Panc1 (cell line): ENCODE measurements at regions not wholly inside any gene's neighbourhood (a gene's known extent, or its start where the extent isn't known, plus 50 kb on each side); places are given as distances from the start of the nearest gene placed in this dataset.

Source experiments
- ATAC-seq: fragments of 200-7000 bp; cut with Tn5 transposase; 2 replicates; pipeline ENCODE4 v1.9.1; 2020; ENCODE audit warnings: mild to moderate bottlenecking, moderate library complexity
- BruUV-seq: library from RNA; stranded (reverse); fragments of 400-500 nt; replicated peaks from 2 replicates; lab custom pipeline; 2021; lab: Mats Ljungman, UMichigan
- CTCF ChIA-PET: fragments of 300-600 bp; sonication (Branson Sonifier 250); formaldehyde crosslinking; loops from one replicate; lab custom pipeline; 2022; ENCODE audit warnings: antibody characterized with exemption; lab: Charles Lee
- POLR2A ChIA-PET: fragments of 300-600 bp; sonication (Branson Sonifier 250); formaldehyde crosslinking; loops from one replicate; lab custom pipeline; 2022; ENCODE audit warnings: antibody characterized with exemption; lab: Charles Lee
- DNase-seq: peaks from one replicate; pipeline ENCODE4 v3.0.0-alpha.2; 2010; ENCODE audit warnings: low read depth, low spot score
- H3K27ac ChIP-seq: 2 replicates; pipeline ENCODE4 v1.5.1; 2011; ENCODE audit warnings: mild to moderate bottlenecking, low read length, inconsistent platforms
- H3K27me3 ChIP-seq: fragments of 200-500 bp; sonication (Bioruptor generic); 2 replicates; pipeline ENCODE4 v1.6.0; 2014; ENCODE audit warnings: low read length, inconsistent platforms; ENCODE audit not compliant: control insufficient read depth, insufficient read depth
- H3K36me3 ChIP-seq: fragments of 200-500 bp; sonication (Bioruptor generic); 2 replicates; pipeline ENCODE4 v1.5.1; 2014; ENCODE audit warnings: inconsistent platforms, mild to moderate bottlenecking, low read length, moderate library complexity; ENCODE audit not compliant: control insufficient read depth, insufficient read depth
- H3K4me1 ChIP-seq: 2 replicates; pipeline ENCODE4 v1.5.1; 2011; ENCODE audit warnings: inconsistent platforms, mild to moderate bottlenecking, low read length, moderate library complexity; ENCODE audit not compliant: control insufficient read depth, insufficient read depth
- H3K4me3 ChIP-seq, 2 experiments: 2 replicates each; pipeline ENCODE4 v1.5.1; 2011 to 2012; ENCODE audit warnings: low read depth in 2 of 2, low read length in 2 of 2, mild to moderate bottlenecking in 2 of 2, inconsistent platforms in 1 of 2, moderate library complexity in 1 of 2
- H3K9me3 ChIP-seq: fragments of 200-500 bp; sonication (Bioruptor generic); 2 replicates; pipeline ENCODE4 v1.5.1; 2014; ENCODE audit warnings: low read depth, mild to moderate bottlenecking, inconsistent platforms, low read length, moderate library complexity; ENCODE audit not compliant: control insufficient read depth, insufficient read depth
- POLR2AphosphoS5 ChIP-seq: IDR thresholded peaks from 2 replicates; pipeline ENCODE4 v1.6.1; 2012; ENCODE audit warnings: mild to moderate bottlenecking, low read depth, low read length, moderate library complexity
- SIN3A ChIP-seq: IDR thresholded peaks from 2 replicates; pipeline ENCODE4 v1.6.1; 2012; ENCODE audit warnings: low read depth, mild to moderate bottlenecking, low read length, moderate library complexity, borderline replicate concordance; ENCODE audit not compliant: insufficient read depth
- TCF7L2 ChIP-seq: IDR thresholded peaks from 2 replicates; pipeline ENCODE4 v1.6.1; 2011; ENCODE audit warnings: mild to moderate bottlenecking, low read depth, low read length, inconsistent platforms
- in situ Hi-C: cut with HindIII; loops from 2 replicates; pipeline ENCODE4 v1.10.0; 2016; ENCODE audit warnings: low sequenced_read_pairs, low pct_unique_long_range_greater_than_20kb
- intact Hi-C: fragments of 100-400 bp; cut with micrococcal nuclease; formaldehyde crosslinking; loops from one replicate; pipeline ENCODE4 v1.10.0; 2022; ENCODE audit not compliant: unreplicated experiment
- TF ChIP-seq, protein P1 (sequence below), 2 experiments: IDR thresholded peaks; 2 replicates each; pipeline ENCODE4 v1.6.1; 2011 to 2012; ENCODE audit warnings: low read depth in 2 of 2, control low read depth in 1 of 2, low read length in 1 of 2, mild to moderate bottlenecking in 1 of 2, moderate library complexity in 1 of 2; ENCODE audit not compliant: insufficient read depth in 1 of 2
- TF ChIP-seq, protein P2 (sequence below): fragments of 450-650 bp; IDR thresholded peaks from 2 replicates; pipeline ENCODE4 v1.5.1; 2017; ENCODE audit warnings: mild to moderate bottlenecking

GRCh38 chr1:217274927-217275654 is 355.8 kb downstream of the GPATCH2 start:
- Histone ChIP-seq H3K4me1 (no peaks in the 10 kb centered on the region), H3K9me3 (no peaks in the 10 kb centered on the region), H3K27me3 (no peaks in the 10 kb centered on the region), H3K36me3 (no peaks in the 10 kb centered on the region), H3K27ac (no peak overlapping the region), H3K4me3 (no peak overlapping the region)
- intact Hi-C loops (no loop called here), in situ Hi-C loops (no loop called here)
- DNase-seq, result no peak
- TF ChIP-seq POLR2AphosphoS5, result no peak
- TF ChIP-seq, protein P1, sequence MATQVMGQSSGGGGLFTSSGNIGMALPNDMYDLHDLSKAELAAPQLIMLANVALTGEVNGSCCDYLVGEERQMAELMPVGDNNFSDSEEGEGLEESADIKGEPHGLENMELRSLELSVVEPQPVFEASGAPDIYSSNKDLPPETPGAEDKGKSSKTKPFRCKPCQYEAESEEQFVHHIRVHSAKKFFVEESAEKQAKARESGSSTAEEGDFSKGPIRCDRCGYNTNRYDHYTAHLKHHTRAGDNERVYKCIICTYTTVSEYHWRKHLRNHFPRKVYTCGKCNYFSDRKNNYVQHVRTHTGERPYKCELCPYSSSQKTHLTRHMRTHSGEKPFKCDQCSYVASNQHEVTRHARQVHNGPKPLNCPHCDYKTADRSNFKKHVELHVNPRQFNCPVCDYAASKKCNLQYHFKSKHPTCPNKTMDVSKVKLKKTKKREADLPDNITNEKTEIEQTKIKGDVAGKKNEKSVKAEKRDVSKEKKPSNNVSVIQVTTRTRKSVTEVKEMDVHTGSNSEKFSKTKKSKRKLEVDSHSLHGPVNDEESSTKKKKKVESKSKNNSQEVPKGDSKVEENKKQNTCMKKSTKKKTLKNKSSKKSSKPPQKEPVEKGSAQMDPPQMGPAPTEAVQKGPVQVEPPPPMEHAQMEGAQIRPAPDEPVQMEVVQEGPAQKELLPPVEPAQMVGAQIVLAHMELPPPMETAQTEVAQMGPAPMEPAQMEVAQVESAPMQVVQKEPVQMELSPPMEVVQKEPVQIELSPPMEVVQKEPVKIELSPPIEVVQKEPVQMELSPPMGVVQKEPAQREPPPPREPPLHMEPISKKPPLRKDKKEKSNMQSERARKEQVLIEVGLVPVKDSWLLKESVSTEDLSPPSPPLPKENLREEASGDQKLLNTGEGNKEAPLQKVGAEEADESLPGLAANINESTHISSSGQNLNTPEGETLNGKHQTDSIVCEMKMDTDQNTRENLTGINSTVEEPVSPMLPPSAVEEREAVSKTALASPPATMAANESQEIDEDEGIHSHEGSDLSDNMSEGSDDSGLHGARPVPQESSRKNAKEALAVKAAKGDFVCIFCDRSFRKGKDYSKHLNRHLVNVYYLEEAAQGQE (IDR thresholded peaks at IDR 0.05; ENCODE audit: insufficient read depth in 1 of 2, low read depth in 2 of 2, low read length in 1 of 2), result no peak
- no peak for TF ChIP-seq SIN3A
- TF ChIP-seq TCF7L2, result no peak
- TF ChIP-seq, protein P2, sequence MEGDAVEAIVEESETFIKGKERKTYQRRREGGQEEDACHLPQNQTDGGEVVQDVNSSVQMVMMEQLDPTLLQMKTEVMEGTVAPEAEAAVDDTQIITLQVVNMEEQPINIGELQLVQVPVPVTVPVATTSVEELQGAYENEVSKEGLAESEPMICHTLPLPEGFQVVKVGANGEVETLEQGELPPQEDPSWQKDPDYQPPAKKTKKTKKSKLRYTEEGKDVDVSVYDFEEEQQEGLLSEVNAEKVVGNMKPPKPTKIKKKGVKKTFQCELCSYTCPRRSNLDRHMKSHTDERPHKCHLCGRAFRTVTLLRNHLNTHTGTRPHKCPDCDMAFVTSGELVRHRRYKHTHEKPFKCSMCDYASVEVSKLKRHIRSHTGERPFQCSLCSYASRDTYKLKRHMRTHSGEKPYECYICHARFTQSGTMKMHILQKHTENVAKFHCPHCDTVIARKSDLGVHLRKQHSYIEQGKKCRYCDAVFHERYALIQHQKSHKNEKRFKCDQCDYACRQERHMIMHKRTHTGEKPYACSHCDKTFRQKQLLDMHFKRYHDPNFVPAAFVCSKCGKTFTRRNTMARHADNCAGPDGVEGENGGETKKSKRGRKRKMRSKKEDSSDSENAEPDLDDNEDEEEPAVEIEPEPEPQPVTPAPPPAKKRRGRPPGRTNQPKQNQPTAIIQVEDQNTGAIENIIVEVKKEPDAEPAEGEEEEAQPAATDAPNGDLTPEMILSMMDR, result no peak
- BruUV-seq, result no TSS peak
- ChIA-PET POLR2A (no interaction called here), CTCF (no interaction called here)
- ATAC-seq, result no peak

- ATAC-seq, result no peak
- TF ChIP-seq POLR2AphosphoS5 (no peak), SIN3A (no peak), TCF7L2 (no peak)
- TF ChIP-seq, protein P2, result no peak
- TF ChIP-seq, protein P1 (IDR thresholded peaks at IDR 0.05; ENCODE audit: insufficient read depth in 1 of 2, low read depth in 2 of 2, low read length in 1 of 2), result no peak
- Histone ChIP-seq H3K27me3 (no peaks in the 10 kb centered on the region), H3K4me3 (no peak overlapping the region), H3K27ac (no peak overlapping the region), H3K36me3 (no peaks in the 10 kb centered on the region), H3K4me1 (no peaks in the 10 kb centered on the region), H3K9me3 (no peaks in the 10 kb centered on the region)
- ChIA-PET CTCF (no interaction called here), POLR2A (no interaction called here)
- no TSS peak for BruUV-seq
- in situ Hi-C loops, result no loop called here
- no peak for DNase-seq
- intact Hi-C loops, result no loop called here
These were observed 356.5 kb downstream of the GPATCH2 start for GRCh38 chr1:217274416-217274815.
